CD14-positive monocyte (primary cell): ENCODE measurements at regions not wholly inside any gene's neighbourhood (a gene's known extent, or its start where the extent isn't known, plus 50 kb on each side); places are given as distances from the start of the nearest gene placed in this dataset.

Experiments
- DNase-seq, 3 donors: peaks; one replicate each; pipeline ENCODE4 v3.0.0-alpha.2; 2011 to 2022
- H2AFZ ChIP-seq: 2 replicates; pipeline ENCODE4 v1.6.0; 2012; ENCODE audit warnings: mild to moderate bottlenecking, low read depth, low read length, inconsistent platforms; ENCODE audit not compliant: insufficient read depth, poor library complexity, severe bottlenecking
- H3K27ac ChIP-seq, 2 donors: 1 replicate in 1 of 2; 2 replicates in 1 of 2; pipeline ENCODE4 v1.5.1; 2012 to 2013; ENCODE audit warnings: low read length in 2 of 2, control low read depth in 1 of 2, inconsistent platforms in 1 of 2, low read depth in 1 of 2, mild to moderate bottlenecking in 1 of 2
- H3K27me3 ChIP-seq, 2 donors: one replicate each; pipeline versions ENCODE4 v1.6.0 to v1.6.1; 2011 to 2013; ENCODE audit warnings: low read length in 2 of 2; ENCODE audit not compliant: control insufficient read depth in 2 of 2, insufficient read depth in 2 of 2
- H3K36me3 ChIP-seq, 2 donors: replicated peaks in 1 of 2; 1 replicate in 1 of 2; 2 replicates in 1 of 2; pipeline versions ENCODE4 v1.5.1 to v1.6.1; 2012 to 2013; ENCODE audit warnings: low read length in 2 of 2, control low read depth in 1 of 2, inconsistent platforms in 1 of 2, mild to moderate bottlenecking in 1 of 2; ENCODE audit not compliant: insufficient read depth in 2 of 2, control insufficient read depth in 1 of 2
- H3K4me1 ChIP-seq, 2 donors: 1 replicate in 1 of 2; 2 replicates in 1 of 2; pipeline versions ENCODE4 v1.5.1 to v1.6.1; 2012 to 2013; ENCODE audit warnings: low read length in 2 of 2, control low read depth in 1 of 2, inconsistent platforms in 1 of 2, mild to moderate bottlenecking in 1 of 2, moderate library complexity in 1 of 2; ENCODE audit not compliant: insufficient read depth in 2 of 2, control insufficient read depth in 1 of 2
- H3K4me2 ChIP-seq: replicated peaks from 2 replicates; pipeline ENCODE3; 2012; ENCODE audit warnings: low read length, moderate library complexity, mild to moderate bottlenecking; ENCODE audit not compliant: poor library complexity, severe bottlenecking; ENCODE audit errors: extremely low read depth
- H3K4me3 ChIP-seq, 3 experiments: fragments of 200-600 bp in 1 of 3; sonication (generic) in 1 of 3; replicated peaks in 1 of 3; 1 replicate in 2 of 3; 2 replicates in 1 of 3; pipeline ENCODE4 v1.5.1; 2011 to 2013; ENCODE audit warnings: low read length in 3 of 3, mild to moderate bottlenecking in 3 of 3, control low read depth in 2 of 3, low read depth in 2 of 3, inconsistent platforms in 1 of 3, moderate library complexity in 1 of 3
- H3K79me2 ChIP-seq: 2 replicates; pipeline ENCODE4 v1.6.0; 2012; ENCODE audit warnings: mild to moderate bottlenecking, control low read depth, inconsistent platforms, low read length, moderate library complexity; ENCODE audit not compliant: insufficient read depth
- H3K9ac ChIP-seq: 2 replicates; pipeline ENCODE4 v1.6.0; 2017; ENCODE audit warnings: low read length, mild to moderate bottlenecking; ENCODE audit not compliant: insufficient read depth, poor library complexity, severe bottlenecking
- H3K9me3 ChIP-seq, 2 donors: replicated peaks in 1 of 2; 1 replicate in 1 of 2; 2 replicates in 1 of 2; pipeline versions ENCODE4 v1.5.1 to v1.6.1; 2012 to 2013; ENCODE audit warnings: low read length in 2 of 2, control low read depth in 1 of 2; ENCODE audit not compliant: control insufficient read depth in 1 of 2, insufficient read depth in 1 of 2
- H4K20me1 ChIP-seq: 2 replicates; pipeline ENCODE4 v1.6.0; 2012; ENCODE audit warnings: mild to moderate bottlenecking, low read length, control low read depth, moderate library complexity; ENCODE audit not compliant: insufficient read depth
- H3K27ac Mint-ChIP-seq, 7 donors: one replicate each; pipeline ENCODE4 v1.8.0; 2020; ENCODE audit warnings: mild to moderate bottlenecking in 7 of 7, mixed read lengths in 7 of 7, moderate library complexity in 6 of 7, inconsistent platforms in 2 of 7
- H3K27me3 Mint-ChIP-seq, 3 donors: one replicate each; pipeline ENCODE4 v1.8.0; 2021 to 2022; ENCODE audit warnings: low read depth in 3 of 3, mild to moderate bottlenecking in 3 of 3, mixed read lengths in 3 of 3, moderate library complexity in 3 of 3, inconsistent platforms in 1 of 3
- H3K36me3 Mint-ChIP-seq, 2 donors: one replicate each; pipeline ENCODE4 v1.8.0; 2020; ENCODE audit warnings: mixed read lengths in 2 of 2, inconsistent platforms in 1 of 2, mild to moderate bottlenecking in 1 of 2
- H3K4me1 Mint-ChIP-seq: one replicate; pipeline ENCODE4 v1.8.0; 2020; ENCODE audit warnings: mild to moderate bottlenecking, mixed read lengths
- H3K4me3 Mint-ChIP-seq, 2 donors: one replicate each; pipeline ENCODE4 v1.8.0; 2020; ENCODE audit warnings: mild to moderate bottlenecking in 2 of 2, mixed read lengths in 2 of 2, moderate library complexity in 1 of 2
- H3K9me3 Mint-ChIP-seq, 7 donors: one replicate each; pipeline ENCODE4 v1.8.0; 2020 to 2022; ENCODE audit warnings: mixed read lengths in 7 of 7, mild to moderate bottlenecking in 6 of 7, moderate library complexity in 6 of 7, inconsistent platforms in 2 of 7
- WGBS: methylation state at CpG from one replicate; pipeline ENCODE4 v1.1.5; 2013; ENCODE audit warnings: missing lambda C conversion rate; ENCODE audit not compliant: insufficient coverage; 5-methylcytosine and 5-hydroxymethylcytosine counted together
- intact Hi-C, 2 donors: fragments of 100-400 bp; cut with micrococcal nuclease; formaldehyde crosslinking; loops; one replicate each; pipeline versions ENCODE4 v1.15.0 to v1.15.1; 2023
- TF ChIP-seq, protein P1 (sequence below): fragments of 200-600 bp; IDR thresholded peaks from one replicate; pipeline ENCODE4 v1.8.0; 2022; ENCODE audit warnings: antibody characterized with exemption, mild to moderate bottlenecking

DNA sequence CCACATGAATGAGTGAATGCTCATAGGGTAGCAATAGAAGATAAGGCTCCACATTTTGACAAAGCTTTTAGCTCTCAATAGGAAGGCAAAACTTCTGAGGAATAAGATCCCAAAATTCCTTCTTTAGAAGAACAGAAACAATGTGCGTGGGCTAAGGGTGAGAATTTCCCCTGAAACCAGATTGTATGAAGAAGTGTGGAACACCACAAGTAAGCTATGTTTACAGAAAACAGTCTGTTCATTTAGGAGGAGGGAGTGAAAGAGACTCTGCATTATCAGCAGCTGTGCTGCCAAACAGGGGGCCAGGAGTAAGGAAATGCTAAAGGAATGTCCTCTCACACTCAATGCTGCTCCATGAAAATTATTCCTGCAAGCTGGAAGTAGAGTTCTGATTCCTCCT is 851.6 kb downstream of the CENPC start:
- Mint-ChIP-seq H3K4me1 (no peaks in the 10 kb centered on the region), H3K27me3 (no peaks in the 10 kb centered on the region), H3K36me3 (no peaks in the 10 kb centered on the region), H3K4me3 (no peak overlapping the region), H3K27ac (no peak overlapping the region), H3K9me3 (peaks cover 0 to 2% (median 0%) of the 10 kb centered on the region in 7 donors)
- WGBS: no CpG with 5 or more reads among the region's 1 CpG
- H2AFZ ChIP-seq: no peak overlapping the region
- no peaks in the 10 kb centered on the region for H3K27me3 ChIP-seq
- H3K9me3 ChIP-seq: no peaks in the 10 kb centered on the region
- H3K36me3 ChIP-seq: no peaks in the 10 kb centered on the region
- H4K20me1 ChIP-seq: no peaks in the 10 kb centered on the region
- no peak for DNase-seq
- no peak overlapping the region for H3K27ac ChIP-seq
- no peak overlapping the region for H3K4me3 ChIP-seq
- no peaks in the 10 kb centered on the region for H3K4me1 ChIP-seq
- H3K79me2 ChIP-seq: no peaks in the 10 kb centered on the region
- TF ChIP-seq, protein P1, sequence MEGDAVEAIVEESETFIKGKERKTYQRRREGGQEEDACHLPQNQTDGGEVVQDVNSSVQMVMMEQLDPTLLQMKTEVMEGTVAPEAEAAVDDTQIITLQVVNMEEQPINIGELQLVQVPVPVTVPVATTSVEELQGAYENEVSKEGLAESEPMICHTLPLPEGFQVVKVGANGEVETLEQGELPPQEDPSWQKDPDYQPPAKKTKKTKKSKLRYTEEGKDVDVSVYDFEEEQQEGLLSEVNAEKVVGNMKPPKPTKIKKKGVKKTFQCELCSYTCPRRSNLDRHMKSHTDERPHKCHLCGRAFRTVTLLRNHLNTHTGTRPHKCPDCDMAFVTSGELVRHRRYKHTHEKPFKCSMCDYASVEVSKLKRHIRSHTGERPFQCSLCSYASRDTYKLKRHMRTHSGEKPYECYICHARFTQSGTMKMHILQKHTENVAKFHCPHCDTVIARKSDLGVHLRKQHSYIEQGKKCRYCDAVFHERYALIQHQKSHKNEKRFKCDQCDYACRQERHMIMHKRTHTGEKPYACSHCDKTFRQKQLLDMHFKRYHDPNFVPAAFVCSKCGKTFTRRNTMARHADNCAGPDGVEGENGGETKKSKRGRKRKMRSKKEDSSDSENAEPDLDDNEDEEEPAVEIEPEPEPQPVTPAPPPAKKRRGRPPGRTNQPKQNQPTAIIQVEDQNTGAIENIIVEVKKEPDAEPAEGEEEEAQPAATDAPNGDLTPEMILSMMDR: no peak
- no peak overlapping the region for H3K9ac ChIP-seq
- no peak overlapping the region for H3K4me2 ChIP-seq
- intact Hi-C loops: no loop called here

DNA sequence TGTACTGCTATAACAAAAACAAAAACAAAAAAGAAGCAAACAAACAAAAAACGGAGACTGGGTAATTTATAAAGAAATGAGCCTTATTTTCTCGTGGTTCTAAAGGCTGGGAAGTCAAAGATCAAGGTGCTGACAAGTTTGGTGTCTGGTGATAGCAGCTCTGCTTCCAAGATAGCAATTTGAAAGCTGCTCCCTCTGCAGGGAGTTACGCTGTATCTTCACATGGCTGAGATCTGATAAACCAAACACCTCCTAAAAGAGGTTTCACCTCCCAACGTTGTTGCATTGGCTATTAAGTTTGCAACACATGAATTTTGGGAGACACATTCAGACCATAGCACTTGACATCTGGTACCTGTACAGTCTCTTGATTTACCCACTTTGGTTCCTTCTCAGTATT is 854.2 kb downstream of the CENPC start:
- Mint-ChIP-seq H3K36me3 (no peaks in the 10 kb centered on the region), H3K4me3 (no peak overlapping the region), H3K9me3 (peaks cover 0 to 2% (median 0%) of the 10 kb centered on the region in 7 donors), H3K27me3 (no peaks in the 10 kb centered on the region), H3K27ac (no peak overlapping the region), H3K4me1 (no peaks in the 10 kb centered on the region)
- Histone ChIP-seq H3K4me2 (no peak overlapping the region), H3K9ac (no peak overlapping the region), H3K9me3 (no peaks in the 10 kb centered on the region), H3K79me2 (no peaks in the 10 kb centered on the region), H3K27ac (no peak overlapping the region), H3K27me3 (no peaks in the 10 kb centered on the region), H2AFZ (no peak overlapping the region), H3K36me3 (no peaks in the 10 kb centered on the region), H4K20me1 (no peaks in the 10 kb centered on the region), H3K4me1 (no peaks in the 10 kb centered on the region), H3K4me3 (no peak overlapping the region)
- TF ChIP-seq, protein P1: no peak
- DNase-seq: no peak
- intact Hi-C loops: no loop called here
- WGBS: 46% methylated on average over 3 of the region's 4 CpGs
